ENCODE measurements at regions not wholly inside any gene's neighbourhood (a gene's known extent, or its start where the extent isn't known, plus 50 kb on each side); places are given as distances from the start of the nearest gene placed in this dataset.

DNA sequence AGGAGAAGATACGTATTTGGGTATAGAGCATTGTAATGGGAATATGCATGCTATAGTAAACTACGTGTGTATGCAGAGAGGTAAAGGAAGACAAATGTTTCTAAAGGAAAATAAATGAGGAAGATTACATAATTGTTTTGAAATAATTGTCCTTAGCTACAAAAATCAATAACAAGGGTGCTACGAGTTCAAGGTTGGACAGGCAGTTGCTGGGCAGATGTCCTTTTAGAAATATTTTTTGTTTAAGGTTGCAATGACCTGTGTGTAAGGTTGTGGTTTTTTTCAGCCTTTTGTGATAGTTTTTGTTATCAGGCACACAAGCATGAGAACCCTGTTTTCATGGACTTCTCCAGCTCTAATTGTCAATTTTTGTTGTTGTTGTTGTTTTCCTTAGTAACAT is 1304.1 kb upstream of the CHAC2 start:
- Histone ChIP-seq H3K27ac (no peak overlapping the region), H3K4me1 (ENCODE audit: control insufficient read depth in 1 of 2, low read depth in 2 of 2) (no peaks in the 10 kb centered on the region), H3K4me3 (no peak overlapping the region), H3K27me3 (replicated peaks; ENCODE audit: insufficient read depth) (no peaks in the 10 kb centered on the region), H3K9me3 (no peaks in the 10 kb centered on the region), H3K36me3 (no peaks in the 10 kb centered on the region)
- ATAC-seq (ENCODE audit: insufficient number of reproducible peaks, low FRiP score, low read depth) = no peak
- no peak for DNase-seq (ENCODE audit: low spot score)
- TF ChIP-seq, protein P1, sequence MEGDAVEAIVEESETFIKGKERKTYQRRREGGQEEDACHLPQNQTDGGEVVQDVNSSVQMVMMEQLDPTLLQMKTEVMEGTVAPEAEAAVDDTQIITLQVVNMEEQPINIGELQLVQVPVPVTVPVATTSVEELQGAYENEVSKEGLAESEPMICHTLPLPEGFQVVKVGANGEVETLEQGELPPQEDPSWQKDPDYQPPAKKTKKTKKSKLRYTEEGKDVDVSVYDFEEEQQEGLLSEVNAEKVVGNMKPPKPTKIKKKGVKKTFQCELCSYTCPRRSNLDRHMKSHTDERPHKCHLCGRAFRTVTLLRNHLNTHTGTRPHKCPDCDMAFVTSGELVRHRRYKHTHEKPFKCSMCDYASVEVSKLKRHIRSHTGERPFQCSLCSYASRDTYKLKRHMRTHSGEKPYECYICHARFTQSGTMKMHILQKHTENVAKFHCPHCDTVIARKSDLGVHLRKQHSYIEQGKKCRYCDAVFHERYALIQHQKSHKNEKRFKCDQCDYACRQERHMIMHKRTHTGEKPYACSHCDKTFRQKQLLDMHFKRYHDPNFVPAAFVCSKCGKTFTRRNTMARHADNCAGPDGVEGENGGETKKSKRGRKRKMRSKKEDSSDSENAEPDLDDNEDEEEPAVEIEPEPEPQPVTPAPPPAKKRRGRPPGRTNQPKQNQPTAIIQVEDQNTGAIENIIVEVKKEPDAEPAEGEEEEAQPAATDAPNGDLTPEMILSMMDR (IDR thresholded peaks at IDR 0.05) = no peak

DNA sequence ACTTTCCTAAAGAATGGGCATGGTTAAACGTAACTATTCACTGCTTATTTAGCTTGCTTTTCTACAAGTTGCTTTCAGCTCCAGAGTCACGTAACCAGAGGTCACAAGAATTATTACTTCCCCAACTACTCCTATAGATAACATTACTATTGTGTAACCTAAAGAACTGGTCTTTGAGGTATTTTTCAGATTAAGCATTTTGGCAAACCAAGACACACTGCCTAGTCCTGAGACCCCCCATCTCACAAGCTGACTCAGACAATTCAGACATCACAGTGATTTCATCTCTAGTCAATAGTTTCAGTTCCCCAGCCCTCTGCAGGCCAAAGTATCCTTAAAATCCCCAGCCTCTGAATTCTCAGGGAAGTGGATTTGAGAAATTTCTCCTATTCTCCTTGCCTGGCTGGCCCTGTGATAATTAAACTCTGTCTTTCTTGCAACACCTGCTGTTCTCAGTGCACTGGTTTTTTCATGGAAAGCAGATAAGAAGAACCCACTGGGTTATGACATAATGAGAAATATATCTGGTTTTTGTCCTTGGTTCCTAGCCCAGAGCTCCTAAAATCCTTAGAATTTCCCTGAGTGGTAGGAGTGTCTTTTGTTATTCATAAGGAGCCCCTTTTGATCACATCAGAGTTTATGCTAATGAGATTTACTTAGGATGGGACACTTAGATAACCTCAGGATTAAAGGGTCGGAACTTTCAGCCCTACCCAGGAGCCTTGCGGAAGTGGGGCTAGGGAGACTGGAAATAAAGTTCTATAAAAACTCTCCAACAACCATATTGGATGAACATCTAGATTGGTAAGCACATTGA is 1310.8 kb upstream of the CHAC2 start:
- no peak overlapping the region for H3K27ac ChIP-seq
- no peak for DNase-seq (ENCODE audit: low spot score)
- H3K4me3 ChIP-seq = no peak overlapping the region
- no peaks in the 10 kb centered on the region for H3K27me3 ChIP-seq (replicated peaks; ENCODE audit: insufficient read depth)
- no peaks in the 10 kb centered on the region for H3K9me3 ChIP-seq
- no peaks in the 10 kb centered on the region for H3K4me1 ChIP-seq (ENCODE audit: control insufficient read depth in 1 of 2, low read depth in 2 of 2)
- no peak for ATAC-seq (ENCODE audit: insufficient number of reproducible peaks, low FRiP score, low read depth)
- no peaks in the 10 kb centered on the region for H3K36me3 ChIP-seq
- TF ChIP-seq, protein P1 (IDR thresholded peaks at IDR 0.05) = no peak

DNA sequence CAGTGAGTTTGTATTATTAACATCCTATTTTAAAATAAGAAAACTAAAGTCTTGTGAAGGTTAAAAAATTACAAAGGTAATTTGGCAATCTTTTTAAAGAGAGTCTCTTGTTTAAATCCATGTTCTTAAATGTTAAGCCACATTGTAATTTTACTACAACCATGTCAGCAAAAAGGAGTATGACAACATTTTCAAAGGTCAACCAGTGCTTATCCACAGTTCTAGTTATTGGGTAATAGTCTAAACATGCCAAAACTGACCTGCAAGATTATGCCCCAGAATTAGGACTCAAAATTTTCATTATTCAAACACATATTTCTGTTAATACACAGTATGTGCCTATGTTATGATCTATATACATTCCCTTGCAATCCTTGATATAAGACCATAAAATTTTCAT is 1312.6 kb upstream of the CHAC2 start:
- no peaks in the 10 kb centered on the region for H3K36me3 ChIP-seq
- TF ChIP-seq, protein P1 (IDR thresholded peaks at IDR 0.05) = no peak
- DNase-seq (ENCODE audit: low spot score) (no peak), ATAC-seq (ENCODE audit: insufficient number of reproducible peaks, low FRiP score, low read depth) (no peak)
- no peak overlapping the region for H3K27ac ChIP-seq
- H3K27me3 ChIP-seq (replicated peaks; ENCODE audit: insufficient read depth) = no peaks in the 10 kb centered on the region
- H3K4me1 ChIP-seq (ENCODE audit: control insufficient read depth in 1 of 2, low read depth in 2 of 2) = no peaks in the 10 kb centered on the region
- no peak overlapping the region for H3K4me3 ChIP-seq
- no peaks in the 10 kb centered on the region for H3K9me3 ChIP-seq

DNA sequence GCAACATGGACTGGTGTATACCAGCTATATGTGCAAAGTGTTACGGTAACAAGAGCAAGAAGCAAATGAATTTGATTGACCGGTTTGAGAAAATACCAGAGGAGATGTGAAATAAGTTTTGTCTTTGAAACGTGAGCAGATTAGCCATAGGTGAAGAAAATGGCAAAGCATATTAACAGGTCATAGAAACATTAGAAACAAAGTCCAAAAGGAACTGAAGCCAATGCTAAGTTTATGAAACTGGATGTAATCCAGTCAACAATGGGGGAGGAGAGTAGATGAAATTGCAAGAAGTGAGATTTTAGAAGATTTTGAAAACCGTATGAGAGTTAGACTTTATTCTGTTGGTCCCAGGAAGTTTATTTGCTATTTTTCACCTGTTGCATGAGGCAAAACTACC is 1315.4 kb upstream of the CHAC2 start:
- Histone ChIP-seq H3K36me3 (no peaks in the 10 kb centered on the region), H3K4me1 (ENCODE audit: control insufficient read depth in 1 of 2, low read depth in 2 of 2) (no peaks in the 10 kb centered on the region), H3K27me3 (replicated peaks; ENCODE audit: insufficient read depth) (no peaks in the 10 kb centered on the region), H3K9me3 (no peaks in the 10 kb centered on the region), H3K4me3 (no peak overlapping the region), H3K27ac (no peak overlapping the region)
- TF ChIP-seq, protein P1 (IDR thresholded peaks at IDR 0.05) = no peak
- DNase-seq (ENCODE audit: low spot score) = no peak
- no peak for ATAC-seq (ENCODE audit: insufficient number of reproducible peaks, low FRiP score, low read depth)

DNA sequence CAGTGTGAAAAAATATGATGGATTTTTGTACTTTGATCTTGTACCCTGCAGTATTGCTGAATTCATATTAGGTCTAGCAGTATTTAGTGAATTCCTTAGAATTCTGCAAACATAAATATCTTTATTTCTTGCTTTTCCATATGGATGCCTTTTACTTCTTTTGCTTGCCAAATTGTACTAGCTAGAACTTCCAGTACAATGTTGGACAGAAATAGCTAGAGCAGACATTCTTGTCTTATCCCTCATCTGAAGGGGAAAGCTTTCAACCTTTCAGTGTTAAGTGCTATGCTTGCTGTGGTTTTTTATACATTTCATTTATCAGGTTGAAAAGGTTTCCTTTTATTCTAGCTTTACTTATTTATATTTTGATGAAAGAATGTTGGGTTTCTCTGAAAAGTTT is 1321.9 kb upstream of the CHAC2 start:
- no peaks in the 10 kb centered on the region for H3K27me3 ChIP-seq (replicated peaks; ENCODE audit: insufficient read depth)
- no peak overlapping the region for H3K4me3 ChIP-seq
- TF ChIP-seq, protein P1 (IDR thresholded peaks at IDR 0.05) = no peak
- no peaks in the 10 kb centered on the region for H3K36me3 ChIP-seq
- H3K4me1 ChIP-seq (ENCODE audit: control insufficient read depth in 1 of 2, low read depth in 2 of 2) = no peaks in the 10 kb centered on the region
- DNase-seq (ENCODE audit: low spot score) (no peak), ATAC-seq (ENCODE audit: insufficient number of reproducible peaks, low FRiP score, low read depth) (no peak)
- no peaks in the 10 kb centered on the region for H3K9me3 ChIP-seq
- H3K27ac ChIP-seq = no peak overlapping the region

All from thoracic aorta (tissue), 2 donors.